WTC11 (cell line): ENCODE measurements at regions not wholly inside any gene's neighbourhood (a gene's known extent, or its start where the extent isn't known, plus 50 kb on each side); places are given as distances from the start of the nearest gene placed in this dataset.

Source experiments
- NR1H2 ChIP-seq: sonication (generic); formaldehyde crosslinking; IDR thresholded peaks from 2 replicates; pipeline ENCODE4 v1.9.0; 2021; ENCODE audit warnings: mild to moderate bottlenecking, moderate library complexity, missing genetic modification reagents
- ZBTB21 ChIP-seq: sonication (generic); formaldehyde crosslinking; IDR thresholded peaks from 2 replicates; pipeline ENCODE4 v1.8.1; 2023; ENCODE audit warnings: mild to moderate bottlenecking, missing genetic modification reagents, borderline replicate concordance
- TF ChIP-seq, protein P1 (sequence below): fragments of 200-600 bp; IDR thresholded peaks from 2 replicates; pipeline ENCODE4 v1.8.0; 2022; ENCODE audit warnings: antibody characterized with exemption
- TF ChIP-seq, protein P2 (sequence below): sonication (generic); formaldehyde crosslinking; IDR thresholded peaks from 2 replicates; pipeline ENCODE4 v1.8.1; 2023; ENCODE audit warnings: mild to moderate bottlenecking, missing genetic modification reagents, borderline replicate concordance

DNA sequence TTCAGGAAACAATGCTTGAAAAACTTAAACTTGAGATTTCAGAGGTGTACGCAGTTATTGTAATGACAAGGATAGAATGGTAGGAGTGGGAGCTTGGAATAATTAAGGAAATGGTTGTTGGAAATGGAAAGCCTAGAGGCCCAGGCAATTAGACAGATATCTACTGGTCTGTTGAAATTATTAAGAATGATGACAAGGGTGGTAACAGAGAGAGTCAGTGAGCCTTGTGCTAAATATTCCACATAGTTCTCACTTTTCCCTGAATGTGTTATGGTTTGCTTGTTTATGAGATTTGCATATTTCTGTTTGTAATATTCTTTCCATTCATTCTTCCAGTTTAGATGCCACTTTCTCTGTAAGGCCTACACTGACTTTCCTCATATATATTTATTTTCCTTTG, 66.0 kb upstream of the ATP2B1 start:
- TF ChIP-seq, protein P1, sequence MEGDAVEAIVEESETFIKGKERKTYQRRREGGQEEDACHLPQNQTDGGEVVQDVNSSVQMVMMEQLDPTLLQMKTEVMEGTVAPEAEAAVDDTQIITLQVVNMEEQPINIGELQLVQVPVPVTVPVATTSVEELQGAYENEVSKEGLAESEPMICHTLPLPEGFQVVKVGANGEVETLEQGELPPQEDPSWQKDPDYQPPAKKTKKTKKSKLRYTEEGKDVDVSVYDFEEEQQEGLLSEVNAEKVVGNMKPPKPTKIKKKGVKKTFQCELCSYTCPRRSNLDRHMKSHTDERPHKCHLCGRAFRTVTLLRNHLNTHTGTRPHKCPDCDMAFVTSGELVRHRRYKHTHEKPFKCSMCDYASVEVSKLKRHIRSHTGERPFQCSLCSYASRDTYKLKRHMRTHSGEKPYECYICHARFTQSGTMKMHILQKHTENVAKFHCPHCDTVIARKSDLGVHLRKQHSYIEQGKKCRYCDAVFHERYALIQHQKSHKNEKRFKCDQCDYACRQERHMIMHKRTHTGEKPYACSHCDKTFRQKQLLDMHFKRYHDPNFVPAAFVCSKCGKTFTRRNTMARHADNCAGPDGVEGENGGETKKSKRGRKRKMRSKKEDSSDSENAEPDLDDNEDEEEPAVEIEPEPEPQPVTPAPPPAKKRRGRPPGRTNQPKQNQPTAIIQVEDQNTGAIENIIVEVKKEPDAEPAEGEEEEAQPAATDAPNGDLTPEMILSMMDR, result no peak
- TF ChIP-seq, protein P2, sequence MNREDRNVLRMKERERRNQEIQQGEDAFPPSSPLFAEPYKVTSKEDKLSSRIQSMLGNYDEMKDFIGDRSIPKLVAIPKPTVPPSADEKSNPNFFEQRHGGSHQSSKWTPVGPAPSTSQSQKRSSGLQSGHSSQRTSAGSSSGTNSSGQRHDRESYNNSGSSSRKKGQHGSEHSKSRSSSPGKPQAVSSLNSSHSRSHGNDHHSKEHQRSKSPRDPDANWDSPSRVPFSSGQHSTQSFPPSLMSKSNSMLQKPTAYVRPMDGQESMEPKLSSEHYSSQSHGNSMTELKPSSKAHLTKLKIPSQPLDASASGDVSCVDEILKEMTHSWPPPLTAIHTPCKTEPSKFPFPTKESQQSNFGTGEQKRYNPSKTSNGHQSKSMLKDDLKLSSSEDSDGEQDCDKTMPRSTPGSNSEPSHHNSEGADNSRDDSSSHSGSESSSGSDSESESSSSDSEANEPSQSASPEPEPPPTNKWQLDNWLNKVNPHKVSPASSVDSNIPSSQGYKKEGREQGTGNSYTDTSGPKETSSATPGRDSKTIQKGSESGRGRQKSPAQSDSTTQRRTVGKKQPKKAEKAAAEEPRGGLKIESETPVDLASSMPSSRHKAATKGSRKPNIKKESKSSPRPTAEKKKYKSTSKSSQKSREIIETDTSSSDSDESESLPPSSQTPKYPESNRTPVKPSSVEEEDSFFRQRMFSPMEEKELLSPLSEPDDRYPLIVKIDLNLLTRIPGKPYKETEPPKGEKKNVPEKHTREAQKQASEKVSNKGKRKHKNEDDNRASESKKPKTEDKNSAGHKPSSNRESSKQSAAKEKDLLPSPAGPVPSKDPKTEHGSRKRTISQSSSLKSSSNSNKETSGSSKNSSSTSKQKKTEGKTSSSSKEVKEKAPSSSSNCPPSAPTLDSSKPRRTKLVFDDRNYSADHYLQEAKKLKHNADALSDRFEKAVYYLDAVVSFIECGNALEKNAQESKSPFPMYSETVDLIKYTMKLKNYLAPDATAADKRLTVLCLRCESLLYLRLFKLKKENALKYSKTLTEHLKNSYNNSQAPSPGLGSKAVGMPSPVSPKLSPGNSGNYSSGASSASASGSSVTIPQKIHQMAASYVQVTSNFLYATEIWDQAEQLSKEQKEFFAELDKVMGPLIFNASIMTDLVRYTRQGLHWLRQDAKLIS (CRISPR knock-in tag), result no peak
- no peak for TF ChIP-seq ZBTB21 (CRISPR knock-in tag)
- no peak for TF ChIP-seq NR1H2 (CRISPR knock-in tag)
